ENCODE measurements at regions not wholly inside any gene's neighbourhood (a gene's known extent, or its start where the extent isn't known, plus 50 kb on each side); places are given as distances from the start of the nearest gene placed in this dataset.

GRCh38 chr18:2223449-2223848 lies 347.9 kb downstream of the METTL4 start:
- no peak for TF ChIP-seq EP300 (IDR thresholded peaks at IDR 0.05)
- TF ChIP-seq CTCF (IDR thresholded peaks at IDR 0.05), result no peak
- TF ChIP-seq POLR2AphosphoS5 (IDR thresholded peaks at IDR 0.05), result no peak

Measured in sigmoid colon (tissue), 4 donors.